ENCODE measurements at regions not wholly inside any gene's neighbourhood (a gene's known extent, or its start where the extent isn't known, plus 50 kb on each side); places are given as distances from the start of the nearest gene placed in this dataset.

- in situ Hi-C loops (cut with MboI; ENCODE audit: low sequenced_read_pairs in 4 of 4): no loop called here
- Histone ChIP-seq H3K4me3 (no peak overlapping the region), H3K4me1 (no peaks in the 10 kb centered on the region), H3K27ac (no peak overlapping the region), H3K36me3 (no peaks in the 10 kb centered on the region), H3K27me3 (no peaks in the 10 kb centered on the region), H3K9me3 (peaks cover 0 to 4% (median 0%) of the 10 kb centered on the region in 3 donors)
- no peak for ATAC-seq
- no peak for TF ChIP-seq POLR2A (IDR thresholded peaks at IDR 0.05)
- TF ChIP-seq CTCF (IDR thresholded peaks at IDR 0.05 in 4 of 5, conservative IDR thresholded peaks at IDR 0.05 in 1 of 5): no peak
- no peak for DNase-seq
- intact Hi-C loops (cut with DNase I; ENCODE audit: low total_unique reads): no loop called here
These were observed 543.1 kb upstream of the RGMA start for GRCh38 chr15:93631958-93632618.

- TF ChIP-seq POLR2A (IDR thresholded peaks at IDR 0.05) (no peak), CTCF (IDR thresholded peaks at IDR 0.05 in 4 of 5, conservative IDR thresholded peaks at IDR 0.05 in 1 of 5) (no peak)
- H3K4me3 ChIP-seq: no peak overlapping the region
- peaks cover 0 to 2% of the 10 kb centered on the region in 2 donors for H3K4me1 ChIP-seq
- H3K36me3 ChIP-seq: no peaks in the 10 kb centered on the region
- ATAC-seq (no peak), DNase-seq (no peak)
- in situ Hi-C loops (cut with MboI; ENCODE audit: low sequenced_read_pairs in 4 of 4) (loop anchor here in 1 of 4 donors (25.0 kb wide), 1 partner anchor 832 kb away; no protein-coding TSS in a partner anchor), intact Hi-C loops (cut with DNase I; ENCODE audit: low total_unique reads) (loop anchor here (5.0 kb wide), 2 partner anchors 222 to 532 kb away; partner anchors contain the start of gene RGMA)
- H3K27me3 ChIP-seq: no peaks in the 10 kb centered on the region
- no peaks in the 10 kb centered on the region for H3K9me3 ChIP-seq
- no peak overlapping the region for H3K27ac ChIP-seq
These were observed 530.6 kb upstream of the RGMA start for GRCh38 chr15:93619597-93619996.

GRCh38 chr15:93617443-93617842 is 528.4 kb upstream of the RGMA start:
- peak; percentile 3 to 46 for DNase-seq
- in situ Hi-C loops (cut with MboI; ENCODE audit: low sequenced_read_pairs in 4 of 4) (loop anchor here in 1 of 4 donors (25.0 kb wide), 1 partner anchor 830 kb away; no protein-coding TSS in a partner anchor), intact Hi-C loops (cut with DNase I; ENCODE audit: low total_unique reads) (loop anchor here (2.0 to 5.0 kb wide), 3 partner anchors 220 to 587 kb away; partner anchors contain the start of gene RGMA)
- H3K27me3 ChIP-seq: no peaks in the 10 kb centered on the region
- no peaks in the 10 kb centered on the region for H3K36me3 ChIP-seq
- no peak overlapping the region for H3K4me3 ChIP-seq
- no peak overlapping the region for H3K27ac ChIP-seq
- no peaks in the 10 kb centered on the region for H3K9me3 ChIP-seq
- TF ChIP-seq POLR2A (IDR thresholded peaks at IDR 0.05): no peak
- peak in 4 of 5 experiments; percentile 24 to 45 (median 33) for TF ChIP-seq CTCF (IDR thresholded peaks at IDR 0.05 in 4 of 5, conservative IDR thresholded peaks at IDR 0.05 in 1 of 5)
- peaks cover 0 to 2% of the 10 kb centered on the region in 2 donors for H3K4me1 ChIP-seq
- peak in 1 of 2 donors; percentile 81 for ATAC-seq

GRCh38 chr15:93614386-93615104 is 525.5 kb upstream of the RGMA start:
- H3K4me3 ChIP-seq: no peak overlapping the region
- H3K9me3 ChIP-seq: no peaks in the 10 kb centered on the region
- H3K36me3 ChIP-seq: no peaks in the 10 kb centered on the region
- H3K4me1 ChIP-seq: peaks cover 0 to 2% of the 10 kb centered on the region in 2 donors
- H3K27ac ChIP-seq: peak overlapping the region; percentile 29 to 53 (median 40)
- DNase-seq (peak; percentile 13 to 27), ATAC-seq (peak; percentile 33 to 70)
- no peaks in the 10 kb centered on the region for H3K27me3 ChIP-seq
- in situ Hi-C loops (cut with MboI; ENCODE audit: low sequenced_read_pairs in 4 of 4) (loop anchor here in 1 of 4 donors (25.0 kb wide), 1 partner anchor 827 kb away; no protein-coding TSS in a partner anchor), intact Hi-C loops (cut with DNase I; ENCODE audit: low total_unique reads) (loop anchor here (5.0 kb wide), 2 partner anchors 217 to 527 kb away; partner anchors contain the start of gene RGMA)
- TF ChIP-seq POLR2A (IDR thresholded peaks at IDR 0.05): no peak
- no peak for TF ChIP-seq CTCF (IDR thresholded peaks at IDR 0.05 in 4 of 5, conservative IDR thresholded peaks at IDR 0.05 in 1 of 5)

Measured in gastrocnemius medialis (tissue), 4 donors.